Body of pancreas (tissue), 4 donors: ENCODE measurements at regions not wholly inside any gene's neighbourhood (a gene's known extent, or its start where the extent isn't known, plus 50 kb on each side); places are given as distances from the start of the nearest gene placed in this dataset.

Experiments
- ATAC-seq: fragments of 150-250 bp; one replicate; pipeline ENCODE4 v1.9.1; 2016
- DNase-seq, 4 donors: peaks; one replicate each; pipeline ENCODE4 v3.0.0-alpha.2; 2019
- H3K27ac ChIP-seq, 4 donors: fragments of 200-600 bp; sonication (generic); 1 replicate in 3 of 4; 2 replicates in 1 of 4; pipeline versions ENCODE4 v1.5.1 to v1.6.1; 2016 to 2019; ENCODE audit warnings: mild to moderate bottlenecking in 1 of 4, mixed read lengths in 1 of 4, moderate library complexity in 1 of 4
- H3K27me3 ChIP-seq, 2 donors: fragments of 200-600 bp; sonication (generic); one replicate each; pipeline ENCODE4 v1.6.0; 2016; ENCODE audit warnings: mild to moderate bottlenecking in 1 of 2
- H3K36me3 ChIP-seq, 2 donors: fragments of 200-600 bp; sonication (generic); replicated peaks in 1 of 2; 2 replicates each; pipeline ENCODE4 v1.5.1; 2016; ENCODE audit warnings: low read depth in 2 of 2; ENCODE audit not compliant: insufficient read depth in 1 of 2
- H3K4me1 ChIP-seq: fragments of 200-600 bp; sonication (generic); one replicate; pipeline ENCODE4 v1.6.0; 2016
- H3K4me3 ChIP-seq, 2 donors: fragments of 200-600 bp; sonication (generic); 1 replicate in 1 of 2; 2 replicates in 1 of 2; pipeline ENCODE4 v1.5.1; 2016 to 2019
- H3K9me3 ChIP-seq, 3 donors: fragments of 200-600 bp; sonication (generic); 1 replicate in 2 of 3; 2 replicates in 1 of 3; pipeline ENCODE4 v1.5.1; 2016
- POLR2A ChIP-seq, 3 donors: fragments of 450-650 bp; IDR thresholded peaks; one replicate each; pipeline ENCODE4 v1.6.1; 2016; ENCODE audit warnings: antibody characterized with exemption in 3 of 3, mild to moderate bottlenecking in 2 of 3
- WGBS, 2 donors: methylation state at CpG; one replicate each; pipeline ENCODE4 v1.1.5; 2017; 5-methylcytosine and 5-hydroxymethylcytosine counted together
- intact Hi-C: fragments of 100-400 bp; cut with DNase I; formaldehyde crosslinking; loops from one replicate; pipeline ENCODE4 v1.15.1; 2023
- TF ChIP-seq, protein P1 (sequence below), 7 experiments: fragments of 450-650 bp in 4 of 7; fragments of 200-600 bp in 3 of 7; sonication (generic) in 3 of 7; IDR thresholded peaks; one replicate each; pipeline ENCODE4 v1.5.1; 2016 to 2019; ENCODE audit warnings: antibody characterized with exemption in 7 of 7

DNA sequence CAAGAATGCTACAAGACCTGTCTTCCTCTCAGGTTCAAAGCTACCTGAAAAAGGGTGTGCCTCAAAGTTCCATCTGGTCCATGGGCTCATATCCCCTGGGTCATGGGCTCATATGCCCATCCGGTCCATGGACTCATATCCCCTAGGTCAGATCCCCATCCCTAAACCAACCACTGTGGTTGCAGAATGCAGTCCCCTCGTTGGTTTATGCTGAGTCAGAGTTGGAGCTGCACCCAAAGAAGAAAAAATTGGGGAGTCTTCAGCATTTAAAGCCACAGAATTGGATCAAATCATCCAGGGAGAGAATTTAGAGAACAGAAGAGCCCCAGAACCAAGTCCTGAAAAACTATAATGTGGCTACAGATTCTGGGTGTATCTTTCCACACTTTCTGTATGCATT is 71.5 kb upstream of the IL12A start:
- WGBS, 2 donors = 60 to 71% methylated on average over 2 of the region's 2 CpGs
- no peak overlapping the region for H3K27ac ChIP-seq
- ATAC-seq (no peak), DNase-seq (no peak)
- no peaks in the 10 kb centered on the region for H3K36me3 ChIP-seq
- intact Hi-C loops = no loop called here
- H3K9me3 ChIP-seq = no peaks in the 10 kb centered on the region
- no peaks in the 10 kb centered on the region for H3K4me1 ChIP-seq
- no peak for TF ChIP-seq POLR2A (IDR thresholded peaks at IDR 0.05)
- TF ChIP-seq, protein P1, sequence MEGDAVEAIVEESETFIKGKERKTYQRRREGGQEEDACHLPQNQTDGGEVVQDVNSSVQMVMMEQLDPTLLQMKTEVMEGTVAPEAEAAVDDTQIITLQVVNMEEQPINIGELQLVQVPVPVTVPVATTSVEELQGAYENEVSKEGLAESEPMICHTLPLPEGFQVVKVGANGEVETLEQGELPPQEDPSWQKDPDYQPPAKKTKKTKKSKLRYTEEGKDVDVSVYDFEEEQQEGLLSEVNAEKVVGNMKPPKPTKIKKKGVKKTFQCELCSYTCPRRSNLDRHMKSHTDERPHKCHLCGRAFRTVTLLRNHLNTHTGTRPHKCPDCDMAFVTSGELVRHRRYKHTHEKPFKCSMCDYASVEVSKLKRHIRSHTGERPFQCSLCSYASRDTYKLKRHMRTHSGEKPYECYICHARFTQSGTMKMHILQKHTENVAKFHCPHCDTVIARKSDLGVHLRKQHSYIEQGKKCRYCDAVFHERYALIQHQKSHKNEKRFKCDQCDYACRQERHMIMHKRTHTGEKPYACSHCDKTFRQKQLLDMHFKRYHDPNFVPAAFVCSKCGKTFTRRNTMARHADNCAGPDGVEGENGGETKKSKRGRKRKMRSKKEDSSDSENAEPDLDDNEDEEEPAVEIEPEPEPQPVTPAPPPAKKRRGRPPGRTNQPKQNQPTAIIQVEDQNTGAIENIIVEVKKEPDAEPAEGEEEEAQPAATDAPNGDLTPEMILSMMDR (IDR thresholded peaks at IDR 0.05) = no peak
- no peaks in the 10 kb centered on the region for H3K27me3 ChIP-seq
- no peak overlapping the region for H3K4me3 ChIP-seq

DNA sequence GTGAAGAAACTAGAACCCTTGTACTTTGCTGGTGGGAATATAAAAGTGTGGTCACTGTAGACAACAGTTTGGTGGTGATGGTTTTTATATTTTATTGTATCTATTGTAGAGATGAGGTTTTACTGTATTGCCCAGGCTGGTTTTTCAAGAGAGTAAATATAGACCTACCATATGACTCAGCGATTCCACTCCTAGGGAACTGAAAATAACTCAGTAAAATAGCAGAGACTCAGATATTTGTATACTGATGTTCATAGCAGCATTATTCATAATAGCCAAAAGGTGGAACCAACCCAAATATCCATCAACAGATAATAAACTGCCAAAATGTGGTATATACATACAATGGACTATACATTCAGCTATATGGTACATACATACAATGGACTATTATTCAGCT is 68.8 kb upstream of the IL12A start:
- WGBS, 2 donors = 76 to 77% methylated on average over 1 of the region's 1 CpG
- Histone ChIP-seq H3K4me3 (no peak overlapping the region), H3K36me3 (no peaks in the 10 kb centered on the region), H3K9me3 (no peaks in the 10 kb centered on the region), H3K4me1 (no peaks in the 10 kb centered on the region), H3K27me3 (no peaks in the 10 kb centered on the region), H3K27ac (no peak overlapping the region)
- ATAC-seq (no peak), DNase-seq (no peak)
- TF ChIP-seq POLR2A (IDR thresholded peaks at IDR 0.05) = no peak
- TF ChIP-seq, protein P1 (IDR thresholded peaks at IDR 0.05) = no peak
- intact Hi-C loops = no loop called here

DNA sequence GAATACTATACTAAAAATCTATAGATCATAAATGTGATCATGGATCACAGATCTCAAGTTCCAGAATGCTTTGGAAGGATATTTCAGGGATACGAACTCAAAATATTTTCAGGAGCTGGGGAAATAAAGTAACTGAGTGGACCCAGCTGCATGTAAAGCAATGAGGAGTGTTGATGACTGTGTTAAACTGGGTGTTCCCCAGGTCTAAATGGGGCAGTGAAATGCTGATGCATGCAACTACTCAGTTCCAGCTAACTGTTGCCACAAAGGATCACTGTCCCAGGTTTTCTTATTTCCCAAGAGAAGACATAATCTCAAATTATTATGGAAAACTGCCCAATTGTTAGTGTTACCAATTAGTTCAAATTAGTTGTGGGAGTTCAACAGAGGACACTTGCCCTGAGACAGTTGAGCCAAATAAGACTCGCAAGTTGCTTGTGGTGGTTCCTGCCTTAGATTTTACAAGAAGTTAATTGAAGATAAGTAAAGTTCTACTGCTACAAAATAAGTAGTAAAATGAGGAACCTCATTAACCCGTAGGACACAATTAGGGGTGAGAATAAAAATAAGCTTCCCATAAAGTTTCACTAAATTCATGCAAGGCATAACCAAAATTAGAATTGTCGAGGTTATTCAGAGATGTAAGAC is 66.3 kb upstream of the IL12A start:
- no peak for TF ChIP-seq POLR2A (IDR thresholded peaks at IDR 0.05)
- TF ChIP-seq, protein P1 (IDR thresholded peaks at IDR 0.05) = no peak
- Histone ChIP-seq H3K4me3 (no peak overlapping the region), H3K4me1 (no peaks in the 10 kb centered on the region), H3K27ac (no peak overlapping the region), H3K36me3 (no peaks in the 10 kb centered on the region), H3K27me3 (no peaks in the 10 kb centered on the region), H3K9me3 (no peaks in the 10 kb centered on the region)
- intact Hi-C loops = no loop called here
- WGBS, 2 donors = 60 to 67% methylated on average over 4 of the region's 4 CpGs
- DNase-seq = no peak
- no peak for ATAC-seq

DNA sequence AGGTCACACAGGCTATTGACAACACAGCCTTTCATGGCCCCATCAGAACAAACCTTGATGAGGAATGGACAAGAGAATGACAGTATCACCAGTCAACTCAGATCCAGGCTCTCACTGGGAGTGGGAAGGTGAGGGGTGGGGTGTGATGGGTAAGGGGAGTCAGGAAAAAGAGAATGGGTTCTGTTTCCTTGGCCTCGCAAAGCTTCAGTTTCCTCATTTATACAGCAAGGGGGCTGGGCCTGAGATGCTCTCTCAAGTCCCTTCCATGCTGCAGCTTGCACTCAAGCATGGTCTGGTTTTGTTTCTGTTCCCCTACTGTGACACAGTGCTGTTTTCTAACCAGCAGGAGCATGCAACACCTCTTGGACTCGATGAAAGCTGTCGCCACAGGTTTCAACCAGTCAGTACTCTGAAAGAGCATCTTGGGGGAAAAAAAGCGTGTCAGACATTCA is 65.7 kb upstream of the IL12A start:
- intact Hi-C loops = no loop called here
- H3K9me3 ChIP-seq = no peaks in the 10 kb centered on the region
- DNase-seq (no peak), ATAC-seq (no peak)
- H3K27me3 ChIP-seq = no peaks in the 10 kb centered on the region
- 57 to 68% methylated on average over 4 of the region's 4 CpGs for WGBS, 2 donors
- no peak overlapping the region for H3K4me3 ChIP-seq
- no peak overlapping the region for H3K27ac ChIP-seq
- H3K36me3 ChIP-seq = no peaks in the 10 kb centered on the region
- H3K4me1 ChIP-seq = no peaks in the 10 kb centered on the region
- TF ChIP-seq, protein P1 (IDR thresholded peaks at IDR 0.05) = no peak
- no peak for TF ChIP-seq POLR2A (IDR thresholded peaks at IDR 0.05)

DNA sequence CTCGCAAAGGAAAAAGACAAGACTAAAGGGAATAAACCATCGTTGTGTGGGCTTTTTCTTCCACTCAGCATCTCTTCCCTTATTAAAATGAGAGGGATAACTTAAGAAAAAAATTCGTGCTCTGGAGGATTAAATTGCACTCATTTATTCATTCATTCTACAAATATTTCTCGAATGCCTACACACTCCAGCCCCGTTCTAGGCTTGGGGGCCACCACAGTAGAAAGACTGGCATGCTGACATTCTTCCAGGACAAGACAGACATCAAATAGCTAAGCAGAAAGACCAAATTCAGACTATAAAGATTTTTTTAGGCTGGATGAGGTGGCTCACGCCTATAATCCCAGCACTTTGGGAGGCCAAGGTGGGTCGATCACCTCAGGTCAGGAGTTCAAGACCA is 65.3 kb upstream of the IL12A start:
- intact Hi-C loops = no loop called here
- 61 to 62% methylated on average over 7 of the region's 7 CpGs for WGBS, 2 donors
- ATAC-seq (no peak), DNase-seq (no peak)
- Histone ChIP-seq H3K36me3 (no peaks in the 10 kb centered on the region), H3K27ac (no peak overlapping the region), H3K9me3 (no peaks in the 10 kb centered on the region), H3K4me3 (no peak overlapping the region), H3K27me3 (no peaks in the 10 kb centered on the region), H3K4me1 (no peaks in the 10 kb centered on the region)
- TF ChIP-seq, protein P1 (IDR thresholded peaks at IDR 0.05) = no peak
- TF ChIP-seq POLR2A (IDR thresholded peaks at IDR 0.05) = no peak
